Astrocyte (in vitro differentiated cells and primary cell): ENCODE measurements at regions not wholly inside any gene's neighbourhood (a gene's known extent, or its start where the extent isn't known, plus 50 kb on each side); places are given as distances from the start of the nearest gene placed in this dataset.

Source experiments
- EZH2 ChIP-seq: IDR thresholded peaks from 2 replicates; pipeline ENCODE4 v1.6.1; 2012; ENCODE audit warnings: mild to moderate bottlenecking, low read length, inconsistent platforms; ENCODE audit not compliant: insufficient read depth
- TF ChIP-seq, protein P1 (sequence below): IDR thresholded peaks from 2 replicates; pipeline ENCODE4 v1.5.1; 2011; ENCODE audit warnings: low read depth, mild to moderate bottlenecking, inconsistent platforms, low read length, moderate library complexity; ENCODE audit not compliant: insufficient read depth

DNA sequence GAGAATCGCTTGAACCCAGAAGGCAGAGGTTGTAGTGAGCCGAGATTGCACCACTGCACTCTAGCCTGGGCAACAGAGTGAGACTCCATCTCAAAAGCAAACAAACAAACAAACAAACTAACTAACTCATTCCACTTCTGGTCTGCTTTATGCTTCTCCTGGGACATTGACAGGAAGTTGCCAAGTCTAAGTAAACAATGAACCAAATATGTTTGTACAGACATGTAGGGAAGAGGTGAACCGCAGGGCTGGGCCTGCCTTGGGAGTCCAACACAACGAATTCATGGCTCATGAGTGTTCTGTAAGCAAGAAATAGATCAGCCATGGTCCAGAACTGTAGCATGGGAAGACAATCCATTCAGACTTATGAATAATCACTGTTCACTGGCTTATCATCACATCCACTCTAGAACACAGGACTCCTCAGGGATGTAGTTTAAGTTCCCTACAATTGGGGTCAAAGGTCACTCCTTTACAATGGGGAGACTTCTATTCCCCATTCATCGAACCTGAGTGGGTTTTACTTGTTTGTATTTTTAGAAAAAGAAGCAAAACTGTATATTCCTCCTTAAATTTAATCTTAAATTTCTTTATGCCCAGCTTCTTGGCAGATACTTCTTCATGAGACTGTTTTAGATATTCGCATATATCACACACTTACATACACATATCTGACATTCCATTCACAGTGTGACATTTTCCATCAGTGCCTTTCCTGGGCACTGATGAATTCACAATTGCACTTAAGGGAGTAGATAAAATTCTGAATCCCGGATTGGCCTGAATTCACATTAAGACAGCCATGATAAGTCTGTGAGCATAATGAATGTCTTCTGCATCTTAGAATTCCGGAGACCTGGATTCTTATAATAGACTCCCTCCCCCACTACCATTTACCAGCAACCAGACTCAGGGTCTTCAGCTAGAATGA is 159.1 kb upstream of the EEPD1 start:
- TF ChIP-seq, protein P1, sequence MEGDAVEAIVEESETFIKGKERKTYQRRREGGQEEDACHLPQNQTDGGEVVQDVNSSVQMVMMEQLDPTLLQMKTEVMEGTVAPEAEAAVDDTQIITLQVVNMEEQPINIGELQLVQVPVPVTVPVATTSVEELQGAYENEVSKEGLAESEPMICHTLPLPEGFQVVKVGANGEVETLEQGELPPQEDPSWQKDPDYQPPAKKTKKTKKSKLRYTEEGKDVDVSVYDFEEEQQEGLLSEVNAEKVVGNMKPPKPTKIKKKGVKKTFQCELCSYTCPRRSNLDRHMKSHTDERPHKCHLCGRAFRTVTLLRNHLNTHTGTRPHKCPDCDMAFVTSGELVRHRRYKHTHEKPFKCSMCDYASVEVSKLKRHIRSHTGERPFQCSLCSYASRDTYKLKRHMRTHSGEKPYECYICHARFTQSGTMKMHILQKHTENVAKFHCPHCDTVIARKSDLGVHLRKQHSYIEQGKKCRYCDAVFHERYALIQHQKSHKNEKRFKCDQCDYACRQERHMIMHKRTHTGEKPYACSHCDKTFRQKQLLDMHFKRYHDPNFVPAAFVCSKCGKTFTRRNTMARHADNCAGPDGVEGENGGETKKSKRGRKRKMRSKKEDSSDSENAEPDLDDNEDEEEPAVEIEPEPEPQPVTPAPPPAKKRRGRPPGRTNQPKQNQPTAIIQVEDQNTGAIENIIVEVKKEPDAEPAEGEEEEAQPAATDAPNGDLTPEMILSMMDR = no peak
- TF ChIP-seq EZH2 = no peak
